GM18858 (cell line): ENCODE measurements at regions not wholly inside any gene's neighbourhood (a gene's known extent, or its start where the extent isn't known, plus 50 kb on each side); places are given as distances from the start of the nearest gene placed in this dataset.
"Not testable (repeated sequence)": the region's sequence is repeated elsewhere in the genome, so short reads cannot be mapped to it uniquely, and the experiment has no call there.

Experiments
- ATAC-seq: cut with Tn5 transposase; IDR thresholded peaks from one replicate; pipeline ENCODE4 v1.9.1; 2021; ENCODE audit not compliant: unreplicated experiment

- peak; percentile 85 for ATAC-seq
These were observed 56.7 kb upstream of the GOLGA8R start for GRCh38 chr15:30470601-30471365.

GRCh38 chr15:30471366-30471749, 57.3 kb upstream of the GOLGA8R start:
- not testable (repeated sequence) for ATAC-seq

- peak; percentile 28 for ATAC-seq
These were observed 57.9 kb upstream of the GOLGA8R start for GRCh38 chr15:30471817-30472551.

GRCh38 chr15:30484887-30485286, 67.0 kb upstream of the GOLGA8Q start:
- ATAC-seq = not testable (repeated sequence)

- not testable (repeated sequence) for ATAC-seq
These were observed 62.6 kb upstream of the GOLGA8Q start for GRCh38 chr15:30489237-30489636.

GRCh38 chr15:30490334-30490733, 61.5 kb upstream of the GOLGA8Q start:
- ATAC-seq = not testable (repeated sequence)

- not testable (repeated sequence) for ATAC-seq
These were observed 57.9 kb upstream of the GOLGA8Q start for GRCh38 chr15:30493947-30494346.

- ATAC-seq = not testable (repeated sequence)
These were observed 54.6 kb upstream of the GOLGA8Q start for GRCh38 chr15:30497275-30497674.

- ATAC-seq = not testable (repeated sequence)
These were observed 52.6 kb upstream of the GOLGA8Q start for GRCh38 chr15:30499233-30499632.

GRCh38 chr15:30500511-30500910, 51.3 kb upstream of the GOLGA8Q start:
- ATAC-seq = not testable (repeated sequence)
